ENCODE measurements at regions not wholly inside any gene's neighbourhood (a gene's known extent, or its start where the extent isn't known, plus 50 kb on each side); places are given as distances from the start of the nearest gene placed in this dataset.
A peak's percentile ranks its signal among the peaks of the same experiment; 100 is the strongest.

- Histone ChIP-seq H2BK5ac (ENCODE audit: insufficient read length, low read length) (no peak overlapping the region), H2BK12ac (ENCODE audit: insufficient read length, low read depth, low read length) (no peak overlapping the region), H4K20me1 (ENCODE audit: control insufficient read depth, insufficient read depth, insufficient read length) (no peaks in the 10 kb centered on the region), H3K27ac (ENCODE audit: insufficient read length, low read depth, low read length) (no peak overlapping the region), H2BK15ac (ENCODE audit: low read depth, low read length) (no peak overlapping the region), H4K5ac (ENCODE audit: insufficient read length, low read depth, low read length) (no peak overlapping the region), H3K79me2 (ENCODE audit: insufficient read depth, low read length) (no peaks in the 10 kb centered on the region), H3K27me3 (ENCODE audit: insufficient read depth, low read length) (no peaks in the 10 kb centered on the region), H3K9me3 (ENCODE audit: control insufficient read depth, low read depth, low read length) (peaks cover 6% of the 10 kb centered on the region), H4K8ac (replicated peaks; ENCODE audit: insufficient read length, low read depth, low read length) (no peak overlapping the region), H3K4ac (ENCODE audit: low read depth, low read length) (no peak overlapping the region), H3K56ac (ENCODE audit: insufficient read length, low read depth, low read length) (no peak overlapping the region), H2BK120ac (ENCODE audit: low read depth, low read length, poor library complexity, severe bottlenecking) (no peak overlapping the region), H3K79me1 (ENCODE audit: insufficient read depth, low read depth, low read length, poor library complexity, severe bottlenecking) (no peaks in the 10 kb centered on the region), H3K18ac (ENCODE audit: insufficient read length, low read depth, low read length) (no peak overlapping the region), H2AFZ (ENCODE audit: low read length) (peak overlapping the region; percentile 11), H2BK20ac (ENCODE audit: low read depth, low read length, poor library complexity, severe bottlenecking) (no peak overlapping the region), H3K4me2 (ENCODE audit: insufficient read depth, insufficient read length, low read length) (no peak overlapping the region), H3K14ac (ENCODE audit: insufficient read depth, low read length) (no peak overlapping the region), H4K91ac (ENCODE audit: insufficient read length, low read depth, low read length) (no peak overlapping the region), H2AK5ac (ENCODE audit: insufficient read length, low read length) (no peak overlapping the region), H3K4me1 (ENCODE audit: insufficient read depth, low read length) (no peaks in the 10 kb centered on the region), H3K9ac (ENCODE audit: extremely low read depth, insufficient read length, low read length) (no peak overlapping the region), H3T11ph (ENCODE audit: low read length) (no peak overlapping the region), H3K23me2 (ENCODE audit: insufficient read length, low read depth, low read length, poor library complexity, severe bottlenecking) (no peaks in the 10 kb centered on the region), H3K23ac (ENCODE audit: insufficient read length, low read depth, low read length) (no peak overlapping the region)
- H3K4me3 Mint-ChIP-seq = no peak overlapping the region; a peak in 1 of 5 replicates
- peaks cover 12 to 14% of the 10 kb centered on the region in 2 experiments; a peak in 4 of 5 replicates for H3K9me3 Mint-ChIP-seq
- no peak for TF ChIP-seq CTCF (conservative IDR thresholded peaks at IDR 0.05)
- H3K27ac Mint-ChIP-seq = peak overlapping the region; percentile 78 to 95 (median 78)
- no CpG with 5 or more reads among the region's 7 CpGs for WGBS (ENCODE audit: extremely low coverage, insufficient read length, low lambda C conversion rate)
- DNase-seq = no peak
- no peaks in the 10 kb centered on the region for H3K27me3 Mint-ChIP-seq (ENCODE audit: low read depth)
- H3K4me1 Mint-ChIP-seq = peaks cover 15 to 16% of the 10 kb centered on the region in 2 experiments
- H3K36me3 Mint-ChIP-seq (ENCODE audit: insufficient read depth in 1 of 3, low read depth in 3 of 3) = peaks cover 0 to 7% (median 3%) of the 10 kb centered on the region in 3 experiments; a peak in 2 of 7 replicates
These were observed 213.3 kb upstream of the MMADHC start for GRCh38 chr2:149800624-149801542.
